ENCODE measurements at regions not wholly inside any gene's neighbourhood (a gene's known extent, or its start where the extent isn't known, plus 50 kb on each side); places are given as distances from the start of the nearest gene placed in this dataset.
A peak's percentile ranks its signal among the peaks of the same experiment; 100 is the strongest.

GRCh38 chr4:31068257-31069075, 348.3 kb downstream of the PCDH7 start:
- no peak for DNase-seq

- no peak for DNase-seq
Observed at GRCh38 chr4:31069151-31069550, 349.0 kb downstream of the PCDH7 start.

- DNase-seq: no peak
Observed at GRCh38 chr4:31071508-31072486, 351.6 kb downstream of the PCDH7 start.

- no peak for DNase-seq
Observed at GRCh38 chr4:31075969-31076368, 355.8 kb downstream of the PCDH7 start.

- DNase-seq: no peak
Observed at GRCh38 chr4:31078661-31079060, 358.5 kb downstream of the PCDH7 start.

GRCh38 chr4:31080887-31081286, 360.7 kb downstream of the PCDH7 start:
- no peak for DNase-seq

- DNase-seq: no peak
Observed at GRCh38 chr4:31081366-31081765, 361.2 kb downstream of the PCDH7 start.

- DNase-seq: no peak
Observed at GRCh38 chr4:31083456-31083855, 363.3 kb downstream of the PCDH7 start.

GRCh38 chr4:31084806-31085416, 364.7 kb downstream of the PCDH7 start:
- DNase-seq: no peak

GRCh38 chr4:31085689-31086088, 365.5 kb downstream of the PCDH7 start:
- DNase-seq: no peak

- DNase-seq: no peak
Observed at GRCh38 chr4:31086756-31087330, 366.7 kb downstream of the PCDH7 start.

- peak; percentile 28 for DNase-seq
Observed at GRCh38 chr4:31088600-31089230, 368.5 kb downstream of the PCDH7 start.

- no peak for DNase-seq
Observed at GRCh38 chr4:31089815-31090214, 369.6 kb downstream of the PCDH7 start.

GRCh38 chr4:31094474-31094873, 374.3 kb downstream of the PCDH7 start:
- no peak for DNase-seq

- no peak for DNase-seq
Observed at GRCh38 chr4:31097999-31098398, 377.8 kb downstream of the PCDH7 start.

GRCh38 chr4:31100536-31100935, 380.4 kb downstream of the PCDH7 start:
- DNase-seq: no peak

- DNase-seq: no peak
Observed at GRCh38 chr4:31104043-31104442, 383.9 kb downstream of the PCDH7 start.

GRCh38 chr4:31104577-31104976, 384.4 kb downstream of the PCDH7 start:
- DNase-seq: no peak

- no peak for DNase-seq
Observed at GRCh38 chr4:31106419-31106818, 386.2 kb downstream of the PCDH7 start.

- no peak for DNase-seq
Observed at GRCh38 chr4:31107362-31107761, 387.2 kb downstream of the PCDH7 start.

GRCh38 chr4:31108762-31109161, 388.6 kb downstream of the PCDH7 start:
- no peak for DNase-seq

- DNase-seq: no peak
Observed at GRCh38 chr4:31111790-31112189, 391.6 kb downstream of the PCDH7 start.

- no peak for DNase-seq
Observed at GRCh38 chr4:31114816-31115215, 394.6 kb downstream of the PCDH7 start.

Measured in OCI-M1 (cell line).